ENCODE measurements at regions not wholly inside any gene's neighbourhood (a gene's known extent, or its start where the extent isn't known, plus 50 kb on each side); places are given as distances from the start of the nearest gene placed in this dataset.

GRCh38 chr14:71169861-71170260 is 262.6 kb downstream of the PCNX1 start:
- TF ChIP-seq CTCF (IDR thresholded peaks at IDR 0.05; ENCODE audit: low read length) (no peak), EZH2 (IDR thresholded peaks at IDR 0.05; ENCODE audit: borderline replicate concordance, low read length) (no peak)

All from OCI-LY1 (cell line).